22Rv1 (cell line): ENCODE measurements at regions not wholly inside any gene's neighbourhood (a gene's known extent, or its start where the extent isn't known, plus 50 kb on each side); places are given as distances from the start of the nearest gene placed in this dataset.
"Not testable (repeated sequence)": the region's sequence is repeated elsewhere in the genome, so short reads cannot be mapped to it uniquely, and the experiment has no call there.

Source experiments
- H3K27ac ChIP-seq: fragments of 450-650 bp; 2 replicates; pipeline ENCODE4 v1.5.1; 2017
- CTCF ChIP-seq: fragments of 450-650 bp; IDR thresholded peaks from 2 replicates; pipeline ENCODE4 v1.5.1; 2017; ENCODE audit warnings: mild to moderate bottlenecking
- ZFX ChIP-seq: fragments of 450-650 bp; IDR thresholded peaks from 2 replicates; pipeline ENCODE4 v1.6.1; 2017; ENCODE audit warnings: antibody characterized with exemption, borderline replicate concordance

- H3K27ac ChIP-seq = no peak overlapping the region
- no peak for TF ChIP-seq CTCF
- no peak for TF ChIP-seq ZFX
Measured at GRCh38 chr3:147117631-147118030, 288.7 kb downstream of the ZIC4 start.

GRCh38 chr3:147113293-147114044, 292.9 kb downstream of the ZIC4 start:
- TF ChIP-seq ZFX (no peak), CTCF (no peak)
- H3K27ac ChIP-seq = no peak overlapping the region

GRCh38 chr3:147099076-147099475, 307.3 kb downstream of the ZIC4 start:
- TF ChIP-seq ZFX (no peak), CTCF (no peak)
- no peak overlapping the region for H3K27ac ChIP-seq

GRCh38 chr3:147090461-147090860, 315.9 kb downstream of the ZIC4 start:
- no peak overlapping the region for H3K27ac ChIP-seq
- TF ChIP-seq ZFX (no peak), CTCF (no peak)

GRCh38 chr3:147089286-147089685, 317.1 kb downstream of the ZIC4 start:
- no peak for TF ChIP-seq CTCF
- TF ChIP-seq ZFX = no peak
- H3K27ac ChIP-seq = no peak overlapping the region

GRCh38 chr3:147059500-147059899, 346.8 kb downstream of the ZIC4 start:
- H3K27ac ChIP-seq = not testable (repeated sequence)

- no peak overlapping the region for H3K27ac ChIP-seq
- TF ChIP-seq ZFX = no peak
Measured at GRCh38 chr3:147049821-147050220, 356.5 kb downstream of the ZIC4 start.

GRCh38 chr3:147049305-147049704, 357.0 kb downstream of the ZIC4 start:
- no peak overlapping the region for H3K27ac ChIP-seq
- TF ChIP-seq ZFX (no peak), CTCF (no peak)
